ENCODE measurements at regions not wholly inside any gene's neighbourhood (a gene's known extent, or its start where the extent isn't known, plus 50 kb on each side); places are given as distances from the start of the nearest gene placed in this dataset.

- TF ChIP-seq POLR2A (IDR thresholded peaks at IDR 0.05) (no peak), CTCF (IDR thresholded peaks at IDR 0.05) (peak; percentile 72 to 81 (median 80))
Observed at GRCh38 chr3:35908366-35909232, 269.3 kb downstream of the ARPP21 start.
